ENCODE measurements at regions not wholly inside any gene's neighbourhood (a gene's known extent, or its start where the extent isn't known, plus 50 kb on each side); places are given as distances from the start of the nearest gene placed in this dataset.
A peak's percentile ranks its signal among the peaks of the same experiment; 100 is the strongest.

DNA sequence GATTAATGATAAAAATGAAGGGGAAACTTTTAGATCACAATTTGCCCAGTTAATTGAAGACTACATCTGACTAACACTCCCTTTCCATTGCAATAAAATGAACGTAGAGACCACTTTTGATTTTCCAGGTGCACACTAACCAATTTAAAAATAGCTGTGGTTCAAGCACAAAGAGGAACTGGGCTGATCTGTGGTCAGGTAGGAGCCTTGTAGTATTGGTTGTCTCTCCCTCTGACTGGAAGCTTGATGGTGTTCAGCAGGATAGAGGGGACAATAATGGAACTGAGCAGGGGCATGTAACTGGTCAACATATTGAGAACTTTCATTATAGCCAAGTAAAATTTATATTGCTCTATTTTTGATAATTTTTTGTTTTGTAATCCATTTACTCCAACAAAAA, 886.8 kb upstream of the SEMA6A start:
- in situ Hi-C loops (cut with HindIII; ENCODE audit: low sequenced_read_pairs) = no loop called here
- no peak overlapping the region for H3K4me3 ChIP-seq (ENCODE audit: low read depth, low read length)
- no peak for DNase-seq (ENCODE audit: low read depth)
- TF ChIP-seq, protein P1, sequence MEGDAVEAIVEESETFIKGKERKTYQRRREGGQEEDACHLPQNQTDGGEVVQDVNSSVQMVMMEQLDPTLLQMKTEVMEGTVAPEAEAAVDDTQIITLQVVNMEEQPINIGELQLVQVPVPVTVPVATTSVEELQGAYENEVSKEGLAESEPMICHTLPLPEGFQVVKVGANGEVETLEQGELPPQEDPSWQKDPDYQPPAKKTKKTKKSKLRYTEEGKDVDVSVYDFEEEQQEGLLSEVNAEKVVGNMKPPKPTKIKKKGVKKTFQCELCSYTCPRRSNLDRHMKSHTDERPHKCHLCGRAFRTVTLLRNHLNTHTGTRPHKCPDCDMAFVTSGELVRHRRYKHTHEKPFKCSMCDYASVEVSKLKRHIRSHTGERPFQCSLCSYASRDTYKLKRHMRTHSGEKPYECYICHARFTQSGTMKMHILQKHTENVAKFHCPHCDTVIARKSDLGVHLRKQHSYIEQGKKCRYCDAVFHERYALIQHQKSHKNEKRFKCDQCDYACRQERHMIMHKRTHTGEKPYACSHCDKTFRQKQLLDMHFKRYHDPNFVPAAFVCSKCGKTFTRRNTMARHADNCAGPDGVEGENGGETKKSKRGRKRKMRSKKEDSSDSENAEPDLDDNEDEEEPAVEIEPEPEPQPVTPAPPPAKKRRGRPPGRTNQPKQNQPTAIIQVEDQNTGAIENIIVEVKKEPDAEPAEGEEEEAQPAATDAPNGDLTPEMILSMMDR (IDR thresholded peaks at IDR 0.05; ENCODE audit: low read depth, low read length, missing control alignments) = no peak

DNA sequence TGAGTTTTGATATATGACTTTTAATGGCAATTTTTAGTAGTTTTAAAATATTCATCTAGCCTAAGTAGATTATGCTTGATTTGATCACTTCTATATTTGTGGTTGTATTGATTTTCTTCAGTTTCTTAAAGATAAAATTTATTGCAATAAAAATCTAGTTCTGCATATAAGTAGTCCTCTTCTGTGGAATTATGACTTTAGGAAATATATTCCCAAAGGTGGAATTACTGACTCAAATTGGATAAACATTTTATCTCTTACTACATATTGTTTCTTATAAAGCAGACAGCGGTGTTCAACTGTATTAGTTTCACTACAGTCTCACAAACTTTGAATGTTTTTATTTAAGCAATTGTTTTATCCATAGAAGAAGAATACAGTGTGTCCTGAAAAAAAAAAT, 883.0 kb upstream of the SEMA6A start:
- no peak for DNase-seq (ENCODE audit: low read depth)
- in situ Hi-C loops (cut with HindIII; ENCODE audit: low sequenced_read_pairs) = no loop called here
- TF ChIP-seq, protein P1 (IDR thresholded peaks at IDR 0.05; ENCODE audit: low read depth, low read length, missing control alignments) = no peak
- H3K4me3 ChIP-seq (ENCODE audit: low read depth, low read length) = no peak overlapping the region

DNA sequence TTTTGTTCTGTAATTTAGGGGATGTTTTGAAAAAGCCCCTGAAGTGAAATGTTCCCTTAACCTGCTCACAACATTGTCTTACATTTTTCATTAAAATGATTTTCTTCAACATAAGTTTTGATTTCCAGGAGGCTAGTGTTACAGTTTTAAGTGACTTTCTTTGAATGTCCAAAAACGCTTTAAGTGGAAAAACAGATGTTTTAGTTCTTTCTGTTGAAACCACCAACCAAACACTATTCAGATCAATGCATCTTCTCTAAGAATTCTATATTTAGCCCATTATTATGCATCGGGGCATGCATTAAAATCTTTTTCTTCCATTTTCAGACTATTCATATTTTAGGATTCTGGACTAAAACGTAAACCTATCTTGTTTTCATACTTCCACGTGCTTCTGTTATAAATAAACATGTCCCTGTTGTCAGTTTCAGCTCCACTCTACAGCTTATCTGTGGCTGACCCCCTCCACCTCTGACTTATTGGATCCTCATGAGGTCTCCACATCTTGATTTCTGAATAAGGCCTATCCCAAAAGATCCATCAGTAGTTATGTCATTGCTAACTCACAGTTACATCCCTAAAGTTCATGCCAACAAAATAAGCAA, 882.3 kb upstream of the SEMA6A start:
- H3K4me3 ChIP-seq (ENCODE audit: low read depth, low read length) = no peak overlapping the region
- TF ChIP-seq, protein P1 (IDR thresholded peaks at IDR 0.05; ENCODE audit: low read depth, low read length, missing control alignments) = no peak
- no peak for DNase-seq (ENCODE audit: low read depth)
- in situ Hi-C loops (cut with HindIII; ENCODE audit: low sequenced_read_pairs) = no loop called here

DNA sequence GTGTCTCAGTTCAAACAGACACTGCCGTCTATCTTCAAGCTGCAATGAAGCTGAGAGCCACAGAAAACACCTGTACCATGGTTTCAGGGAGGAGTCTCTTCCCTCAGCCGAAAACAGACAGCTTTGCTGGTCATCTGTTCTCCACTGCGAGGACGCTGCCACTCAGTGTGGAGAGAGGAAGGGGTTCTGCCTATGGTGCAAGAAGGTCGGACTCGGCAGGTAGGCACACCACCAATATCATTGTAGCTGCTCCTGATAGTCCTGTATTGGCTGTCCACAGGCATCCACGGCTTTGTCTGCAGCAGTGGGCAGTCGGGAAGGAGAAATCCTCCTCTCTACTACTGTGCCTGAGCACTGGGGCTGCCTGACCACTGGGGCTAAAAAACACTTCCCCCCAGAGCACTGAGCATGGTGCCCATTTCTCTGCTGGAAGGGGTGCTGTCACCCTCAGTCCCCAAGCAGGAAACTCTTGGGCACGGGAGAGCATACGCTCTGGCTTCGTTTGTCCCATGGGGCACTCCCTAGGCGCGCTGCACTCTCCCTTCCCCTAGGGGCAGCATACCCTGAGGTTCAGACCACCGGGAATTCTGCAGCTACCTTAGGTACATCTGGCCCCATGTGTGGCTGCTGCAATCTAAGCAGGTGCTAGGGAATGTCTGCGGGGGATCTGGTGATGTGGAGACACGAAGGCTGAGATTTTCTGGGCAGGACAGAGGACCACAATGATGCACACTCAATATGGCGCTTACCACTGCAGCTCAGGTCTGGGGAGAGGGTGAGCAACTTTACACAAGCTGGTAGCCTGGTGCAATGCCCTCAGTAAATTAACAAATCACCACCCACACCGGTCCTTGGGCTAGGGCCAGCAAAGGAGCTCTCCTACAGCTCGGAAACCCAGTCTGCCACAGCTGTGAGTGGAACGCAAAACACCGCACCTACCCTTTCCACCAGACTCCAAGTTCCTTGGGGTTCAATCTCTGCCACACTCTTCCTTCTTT, 880.9 kb upstream of the SEMA6A start:
- DNase-seq (ENCODE audit: low read depth) = no peak
- TF ChIP-seq, protein P1 (IDR thresholded peaks at IDR 0.05; ENCODE audit: low read depth, low read length, missing control alignments) = peak; percentile 31
- in situ Hi-C loops (cut with HindIII; ENCODE audit: low sequenced_read_pairs) = no loop called here
- no peak overlapping the region for H3K4me3 ChIP-seq (ENCODE audit: low read depth, low read length)

DNA sequence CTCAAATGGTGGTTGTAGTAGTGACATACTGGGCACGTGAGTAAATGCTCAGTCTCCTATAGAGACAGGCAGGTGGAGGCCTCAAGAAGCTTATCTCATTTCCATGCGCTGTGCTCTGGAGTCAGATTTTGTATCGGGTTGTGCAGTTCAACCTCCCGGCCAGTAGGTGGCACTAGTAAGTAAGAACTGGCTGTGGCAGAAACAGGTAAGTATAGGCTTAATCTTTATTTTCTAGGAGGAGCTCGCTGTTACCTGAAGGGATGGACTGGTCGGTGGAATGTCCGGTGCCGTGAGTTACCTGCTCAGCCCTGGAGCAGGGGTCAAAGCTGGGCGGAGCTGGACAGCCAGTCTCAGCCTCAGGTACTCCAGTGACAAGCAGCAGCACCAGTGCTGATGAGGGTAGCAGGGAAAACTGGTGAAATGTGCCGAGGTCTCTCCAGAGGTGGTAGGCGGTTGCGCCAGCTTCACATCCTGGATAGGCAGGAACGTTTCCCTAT, 880.1 kb upstream of the SEMA6A start:
- DNase-seq (ENCODE audit: low read depth) = no peak
- in situ Hi-C loops (cut with HindIII; ENCODE audit: low sequenced_read_pairs) = no loop called here
- TF ChIP-seq, protein P1 (IDR thresholded peaks at IDR 0.05; ENCODE audit: low read depth, low read length, missing control alignments) = peak; percentile 69
- H3K4me3 ChIP-seq (ENCODE audit: low read depth, low read length) = no peak overlapping the region

DNA sequence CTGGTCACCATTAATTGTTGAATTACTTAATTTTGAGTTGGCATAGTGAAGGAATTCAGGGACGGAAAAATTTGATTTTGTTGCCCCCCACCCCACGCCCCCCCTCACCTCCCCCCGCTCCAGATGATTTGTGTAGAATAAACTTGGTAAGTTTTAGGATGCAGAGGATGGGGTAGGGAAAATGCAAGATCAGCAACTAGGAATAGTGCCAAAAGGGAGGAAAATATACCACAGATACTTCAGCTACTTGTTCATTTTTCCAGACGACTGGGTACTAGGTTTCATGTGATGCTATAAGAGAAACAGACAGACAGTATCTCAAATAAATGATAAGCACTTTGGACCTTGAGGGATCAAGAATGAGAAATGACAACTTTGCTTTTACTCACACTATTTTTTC, 862.2 kb upstream of the SEMA6A start:
- in situ Hi-C loops (cut with HindIII; ENCODE audit: low sequenced_read_pairs) = no loop called here
- no peak overlapping the region for H3K4me3 ChIP-seq (ENCODE audit: low read depth, low read length)
- no peak for DNase-seq (ENCODE audit: low read depth)
- TF ChIP-seq, protein P1 (IDR thresholded peaks at IDR 0.05; ENCODE audit: low read depth, low read length, missing control alignments) = no peak
